ENCODE measurements at regions not wholly inside any gene's neighbourhood (a gene's known extent, or its start where the extent isn't known, plus 50 kb on each side); places are given as distances from the start of the nearest gene placed in this dataset.

GRCh38 chr13:32904266-32904665 lies 112.0 kb upstream of the KL start:
- no peak overlapping the region for H3K4me3 ChIP-seq (ENCODE audit: low read depth, low read length, poor library complexity, severe bottlenecking)
- no peak for DNase-seq (ENCODE audit: low spot score)
- intact Hi-C loops (cut with micrococcal nuclease; ENCODE audit: unreplicated experiment) = loop anchor here (10.0 kb wide), 1 partner anchor 319 kb away; the partner anchor contains the start of gene PDS5B
- no peaks in the 10 kb centered on the region for H4K20me1 ChIP-seq (ENCODE audit: insufficient read depth, low read length)
- no peak overlapping the region for H3K4me2 ChIP-seq (ENCODE audit: low read length)
- no peaks in the 10 kb centered on the region for H3K4me1 ChIP-seq (ENCODE audit: insufficient read depth, low read length, poor library complexity, severe bottlenecking)
- no peak overlapping the region for H2AFZ ChIP-seq (ENCODE audit: low read length)
- CTCF ChIA-PET (ENCODE audit: unreplicated experiment) = no interaction called here
- no peaks in the 10 kb centered on the region for H3K9me3 ChIP-seq (ENCODE audit: low read length)
- H3K79me2 ChIP-seq (ENCODE audit: insufficient read depth, low read depth, low read length) = no peaks in the 10 kb centered on the region
- no peak overlapping the region for H3K27ac ChIP-seq (ENCODE audit: low read depth, low read length, poor library complexity, severe bottlenecking)
- no peaks in the 10 kb centered on the region for H3K36me3 ChIP-seq (ENCODE audit: insufficient read depth, low read length)
- no peaks in the 10 kb centered on the region for H3K9me2 ChIP-seq (ENCODE audit: insufficient read depth, low read length)
- BruUV-seq (replicated peaks) = no TSS peak
- POLR2A ChIA-PET = no interaction called here
- TF ChIP-seq EZH2phosphoT487 (IDR thresholded peaks at IDR 0.05; ENCODE audit: borderline replicate concordance, low read depth, low read length) = no peak

- intact Hi-C loops (cut with micrococcal nuclease; ENCODE audit: unreplicated experiment) = loop anchor here (10.0 kb wide), 1 partner anchor 320 kb away; the partner anchor contains the start of gene PDS5B
- no peak overlapping the region for H3K4me2 ChIP-seq (ENCODE audit: low read length)
- CTCF ChIA-PET (ENCODE audit: unreplicated experiment) = no interaction called here
- no peaks in the 10 kb centered on the region for H3K36me3 ChIP-seq (ENCODE audit: insufficient read depth, low read length)
- H3K4me3 ChIP-seq (ENCODE audit: low read depth, low read length, poor library complexity, severe bottlenecking) = no peak overlapping the region
- no peaks in the 10 kb centered on the region for H3K4me1 ChIP-seq (ENCODE audit: insufficient read depth, low read length, poor library complexity, severe bottlenecking)
- no peaks in the 10 kb centered on the region for H3K9me2 ChIP-seq (ENCODE audit: insufficient read depth, low read length)
- DNase-seq (ENCODE audit: low spot score) = no peak
- no peaks in the 10 kb centered on the region for H3K9me3 ChIP-seq (ENCODE audit: low read length)
- no peak for TF ChIP-seq CTCF (conservative IDR thresholded peaks at IDR 0.05; ENCODE audit: low read length)
- no peak for TF ChIP-seq EZH2phosphoT487 (IDR thresholded peaks at IDR 0.05; ENCODE audit: borderline replicate concordance, low read depth, low read length)
- H3K79me2 ChIP-seq (ENCODE audit: insufficient read depth, low read depth, low read length) = no peaks in the 10 kb centered on the region
- BruUV-seq (replicated peaks) = no TSS peak
- POLR2A ChIA-PET = interaction anchor here (1.4 kb wide), 1 partner anchor 7 kb away, joined by 5 read pairs; no protein-coding TSS in a partner anchor
- H3K27ac ChIP-seq (ENCODE audit: low read depth, low read length, poor library complexity, severe bottlenecking) = no peak overlapping the region
- no peak overlapping the region for H2AFZ ChIP-seq (ENCODE audit: low read length)
- no peaks in the 10 kb centered on the region for H4K20me1 ChIP-seq (ENCODE audit: insufficient read depth, low read length)
Measured at GRCh38 chr13:32905063-32905863, 111.0 kb upstream of the KL start.

- H3K27ac ChIP-seq (ENCODE audit: low read depth, low read length, poor library complexity, severe bottlenecking) = no peak overlapping the region
- H3K9me3 ChIP-seq (ENCODE audit: low read length) = no peaks in the 10 kb centered on the region
- CTCF ChIA-PET (ENCODE audit: unreplicated experiment) = no interaction called here
- BruUV-seq (replicated peaks) = no TSS peak
- no peaks in the 10 kb centered on the region for H3K4me1 ChIP-seq (ENCODE audit: insufficient read depth, low read length, poor library complexity, severe bottlenecking)
- no peak overlapping the region for H3K4me3 ChIP-seq (ENCODE audit: low read depth, low read length, poor library complexity, severe bottlenecking)
- H4K20me1 ChIP-seq (ENCODE audit: insufficient read depth, low read length) = no peaks in the 10 kb centered on the region
- no peaks in the 10 kb centered on the region for H3K9me2 ChIP-seq (ENCODE audit: insufficient read depth, low read length)
- H3K4me2 ChIP-seq (ENCODE audit: low read length) = no peak overlapping the region
- no peaks in the 10 kb centered on the region for H3K36me3 ChIP-seq (ENCODE audit: insufficient read depth, low read length)
- DNase-seq (ENCODE audit: low spot score) = no peak
- POLR2A ChIA-PET = interaction anchor here (1.4 kb wide), 1 partner anchor 8 kb away, joined by 5 read pairs; no protein-coding TSS in a partner anchor
- H3K79me2 ChIP-seq (ENCODE audit: insufficient read depth, low read depth, low read length) = no peaks in the 10 kb centered on the region
- no peak for TF ChIP-seq CTCF (conservative IDR thresholded peaks at IDR 0.05; ENCODE audit: low read length)
- TF ChIP-seq EZH2phosphoT487 (IDR thresholded peaks at IDR 0.05; ENCODE audit: borderline replicate concordance, low read depth, low read length) = no peak
- intact Hi-C loops (cut with micrococcal nuclease; ENCODE audit: unreplicated experiment) = loop anchor here (10.0 kb wide), 1 partner anchor 321 kb away; the partner anchor contains the start of gene PDS5B
- H2AFZ ChIP-seq (ENCODE audit: low read length) = no peak overlapping the region
Measured at GRCh38 chr13:32905864-32906180, 110.4 kb upstream of the KL start.

Data from OCI-LY7 (cell line).